HG03342 (cell line): ENCODE measurements at regions not wholly inside any gene's neighbourhood (a gene's known extent, or its start where the extent isn't known, plus 50 kb on each side); places are given as distances from the start of the nearest gene placed in this dataset.

Source experiments
- ATAC-seq: cut with Tn5 transposase; IDR thresholded peaks from one replicate; pipeline ENCODE4 v1.9.1; 2021; ENCODE audit warnings: mild to moderate bottlenecking, moderate library complexity; ENCODE audit not compliant: unreplicated experiment

DNA sequence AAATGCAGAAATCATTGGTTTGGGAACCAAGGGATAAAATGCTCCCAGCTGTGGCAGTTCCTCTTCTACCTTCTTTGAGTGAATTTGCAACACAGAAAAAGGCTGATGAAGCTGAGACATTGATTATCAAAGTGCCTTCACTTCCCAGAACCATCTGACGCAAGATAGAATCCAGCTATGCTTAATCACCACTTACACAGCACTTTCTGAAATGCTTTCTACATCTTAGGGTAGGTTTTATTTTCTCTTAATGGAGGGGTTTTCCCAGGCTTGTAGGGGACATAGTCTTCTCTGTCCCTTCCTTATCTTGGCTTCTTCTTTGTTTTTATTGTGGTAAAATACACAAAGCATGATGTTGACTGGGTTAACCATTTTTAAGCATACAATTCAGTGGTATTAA is 332.6 kb upstream of the ZNF32 start:
- ATAC-seq: no peak

DNA sequence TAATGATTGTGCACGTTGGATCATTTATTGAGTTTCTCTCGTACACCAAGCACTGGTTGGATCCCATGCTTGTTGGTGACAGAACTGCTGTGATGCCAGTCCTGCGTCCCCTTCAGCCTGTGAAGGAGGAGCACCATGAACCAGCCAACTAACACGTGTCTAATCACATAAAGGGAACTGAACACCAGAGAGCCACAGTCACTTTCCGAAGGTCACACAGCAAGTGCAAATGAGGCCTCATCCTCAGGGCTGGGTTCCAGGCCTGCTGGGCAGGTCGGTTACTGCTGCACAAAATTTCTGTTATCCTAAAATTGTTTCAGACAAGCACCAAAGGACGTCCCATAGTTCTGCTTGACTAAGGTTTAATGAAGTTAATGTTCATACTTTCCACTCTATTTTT is 332.0 kb upstream of the ZNF32 start:
- no peak for ATAC-seq

DNA sequence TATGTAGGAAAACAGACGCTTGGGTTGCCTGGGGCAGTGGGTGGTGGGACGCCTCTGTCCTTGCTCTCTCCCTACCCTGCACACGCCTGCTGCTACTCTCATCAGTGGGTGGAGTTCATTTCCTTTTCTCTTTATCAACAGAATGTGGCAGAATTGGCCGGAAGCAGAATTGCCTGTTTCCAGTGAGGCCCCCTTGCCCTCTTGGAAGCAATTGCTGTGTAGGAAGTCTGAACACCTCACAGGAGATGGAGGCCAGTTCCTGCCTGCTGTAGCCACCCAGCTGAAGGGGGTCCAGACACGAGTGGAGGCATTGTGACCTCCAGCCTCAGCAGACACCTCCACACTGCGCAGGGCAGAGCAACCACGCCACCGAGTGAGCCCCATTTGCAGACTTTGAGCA is 331.6 kb upstream of the ZNF32 start:
- no peak for ATAC-seq

DNA sequence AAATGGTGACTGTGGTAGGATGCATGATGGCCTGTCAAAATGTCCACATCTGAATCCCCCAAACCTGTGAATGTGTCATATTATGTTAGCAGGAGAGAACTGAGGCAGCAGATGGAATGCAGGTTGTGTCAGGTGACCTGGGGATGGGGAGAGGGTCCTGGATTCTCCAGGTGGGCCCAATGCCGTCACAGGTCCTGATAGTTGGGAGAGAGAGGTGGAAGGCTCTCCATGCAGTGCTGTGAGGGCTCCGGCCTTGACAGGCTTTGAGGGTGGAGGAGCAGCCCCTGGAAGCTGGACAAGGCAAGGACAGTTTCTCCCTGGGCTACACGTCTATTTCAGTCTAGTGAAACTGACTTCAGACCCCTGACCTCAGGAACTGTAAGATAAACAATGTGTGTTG is 330.9 kb upstream of the ZNF32 start:
- no peak for ATAC-seq

DNA sequence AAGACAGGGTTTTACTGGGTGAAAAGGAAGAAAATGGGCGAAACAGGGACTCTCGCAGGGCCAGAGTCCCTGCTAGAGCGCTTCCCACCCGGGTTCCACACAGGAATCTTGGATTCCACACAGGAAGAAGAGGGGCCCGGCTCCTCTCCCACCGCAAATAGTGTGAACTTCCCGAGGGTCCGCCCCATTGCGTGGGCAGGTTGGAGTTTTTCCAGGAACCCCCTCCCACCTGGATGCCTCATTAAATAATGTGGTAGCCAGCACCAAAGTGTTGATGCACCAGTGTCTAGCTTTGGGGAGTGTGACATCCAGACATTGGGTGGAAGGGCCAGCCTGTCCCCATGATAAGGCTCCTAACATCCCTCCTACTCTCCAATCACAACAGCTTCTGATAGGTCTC is 330.3 kb upstream of the ZNF32 start:
- ATAC-seq: no peak

DNA sequence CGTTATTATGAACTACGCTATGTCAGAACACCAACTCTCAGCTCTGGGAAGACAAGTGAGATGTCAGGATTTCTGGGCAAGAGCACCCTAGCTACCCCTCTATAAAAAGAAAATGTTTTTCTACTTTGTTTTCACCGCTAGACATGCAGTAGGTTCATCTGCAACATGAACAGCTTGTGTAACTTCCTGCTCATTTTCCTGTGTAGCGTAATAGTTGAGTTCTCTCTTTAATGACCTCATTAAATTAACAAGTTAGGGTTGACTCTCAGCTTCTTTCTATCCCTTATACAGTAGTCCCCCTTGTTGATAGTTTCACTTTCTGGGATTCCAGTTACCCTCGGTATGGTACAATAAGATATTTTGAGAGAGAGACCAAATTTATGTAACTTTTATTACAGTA is 329.4 kb upstream of the ZNF32 start:
- ATAC-seq: no peak

DNA sequence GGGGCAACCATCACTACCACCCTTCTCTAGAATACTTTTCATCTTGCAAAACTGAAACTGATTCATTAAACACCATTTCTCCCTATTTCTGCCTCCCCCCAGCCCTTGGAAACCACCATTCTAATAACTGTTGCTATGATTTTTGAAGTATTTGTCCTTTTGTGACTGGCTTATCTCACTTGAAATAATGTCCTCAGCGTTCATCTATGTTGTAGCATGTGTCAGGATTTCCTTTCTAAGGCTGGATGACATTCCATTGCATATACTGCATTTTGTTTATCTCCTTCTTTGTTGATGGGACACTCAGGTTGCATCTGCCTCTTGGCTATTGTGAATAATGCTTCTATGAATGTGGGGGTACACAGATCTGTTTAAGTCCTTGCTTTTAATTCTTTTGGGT is 327.6 kb upstream of the ZNF32 start:
- no peak for ATAC-seq

DNA sequence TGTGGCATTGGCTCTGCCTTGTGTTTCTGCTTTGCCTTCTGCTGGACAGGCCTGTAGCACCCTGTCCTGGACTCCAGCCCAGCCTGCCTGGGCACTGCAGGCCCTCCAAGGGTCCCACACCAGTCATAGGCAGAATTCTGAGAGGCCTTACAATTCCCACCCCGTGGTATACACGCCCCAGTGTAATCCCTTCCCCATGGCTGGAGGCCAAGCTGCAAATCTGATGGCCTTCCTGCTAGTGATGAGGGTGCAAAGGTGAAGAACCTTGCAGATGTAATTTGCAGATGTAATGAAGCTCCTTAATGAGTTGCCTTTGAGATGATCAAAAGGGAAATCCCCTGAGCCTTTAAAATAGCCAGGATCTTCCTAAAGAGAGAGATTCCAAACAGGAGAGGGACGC is 325.1 kb upstream of the ZNF32 start:
- no peak for ATAC-seq

DNA sequence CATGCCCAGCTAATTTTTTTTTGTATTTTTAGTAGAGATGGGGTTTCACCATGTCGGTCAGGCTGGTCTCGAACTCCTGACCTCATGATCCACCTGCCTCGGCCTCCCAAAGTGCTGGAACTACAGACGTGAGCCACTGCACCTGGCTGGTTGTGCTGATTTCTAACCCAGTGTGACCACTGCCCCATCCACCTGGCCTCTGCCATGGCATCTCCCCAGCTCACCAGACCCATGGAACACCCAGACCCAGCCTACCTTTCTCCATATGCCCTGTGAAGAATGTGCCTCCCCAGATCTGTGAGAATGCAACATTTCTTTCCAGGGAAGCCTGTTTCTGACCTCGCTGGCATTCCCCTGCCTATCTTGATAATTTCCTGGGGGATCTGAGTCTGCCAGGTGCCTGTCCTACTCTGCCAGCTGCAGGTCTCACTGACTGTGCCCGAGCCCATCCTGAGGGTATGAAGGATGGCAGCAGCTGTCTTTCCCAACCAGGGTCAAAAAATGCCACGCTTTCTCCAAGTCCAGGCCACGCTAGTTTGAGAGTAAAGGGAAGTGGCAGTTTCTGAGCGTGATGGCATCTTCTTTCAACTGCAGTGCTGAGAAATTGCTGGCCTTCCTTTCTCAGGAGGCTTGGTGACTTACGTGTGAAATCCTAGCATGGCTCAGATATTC is 324.4 kb upstream of the ZNF32 start:
- no peak for ATAC-seq

DNA sequence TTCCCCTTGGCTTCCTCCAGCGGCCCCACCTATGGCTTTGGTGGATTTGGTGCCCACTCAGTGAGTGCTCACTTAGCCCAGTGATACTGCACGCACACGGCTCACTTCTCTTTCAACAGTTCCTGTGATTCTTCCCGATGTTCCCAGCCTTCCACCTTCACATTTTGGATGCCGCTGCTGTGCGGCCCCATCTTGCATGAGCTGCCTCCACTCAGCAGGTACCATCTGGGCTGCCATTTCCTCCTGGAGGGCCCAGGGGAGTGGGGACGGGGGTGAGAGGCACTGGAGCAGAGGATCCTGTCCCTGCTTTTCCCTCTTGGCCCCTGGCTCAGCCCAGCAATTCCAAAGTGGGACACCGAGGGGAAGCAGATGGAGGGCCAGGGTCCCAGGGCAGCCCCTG is 323.3 kb upstream of the ZNF32 start:
- ATAC-seq: no peak

DNA sequence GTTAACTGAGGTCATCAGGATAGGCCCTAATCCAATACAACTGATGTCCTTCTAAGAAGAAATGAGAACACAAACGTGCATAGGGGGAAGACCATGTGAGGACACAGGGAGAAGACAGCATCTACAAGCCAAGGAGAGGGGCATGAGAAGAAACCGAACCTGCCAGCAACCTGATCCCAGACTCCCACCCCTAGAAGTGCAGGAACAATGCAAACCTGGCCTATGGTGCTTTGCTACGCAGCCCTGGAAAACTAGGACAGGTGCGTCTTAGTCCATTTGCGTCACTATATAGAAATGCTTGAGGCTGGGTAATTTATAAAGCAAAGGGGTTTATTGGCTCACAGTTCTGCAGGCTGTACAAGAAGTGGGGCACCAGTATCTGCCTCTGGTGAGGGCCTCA is 322.6 kb upstream of the ZNF32 start:
- ATAC-seq: no peak

DNA sequence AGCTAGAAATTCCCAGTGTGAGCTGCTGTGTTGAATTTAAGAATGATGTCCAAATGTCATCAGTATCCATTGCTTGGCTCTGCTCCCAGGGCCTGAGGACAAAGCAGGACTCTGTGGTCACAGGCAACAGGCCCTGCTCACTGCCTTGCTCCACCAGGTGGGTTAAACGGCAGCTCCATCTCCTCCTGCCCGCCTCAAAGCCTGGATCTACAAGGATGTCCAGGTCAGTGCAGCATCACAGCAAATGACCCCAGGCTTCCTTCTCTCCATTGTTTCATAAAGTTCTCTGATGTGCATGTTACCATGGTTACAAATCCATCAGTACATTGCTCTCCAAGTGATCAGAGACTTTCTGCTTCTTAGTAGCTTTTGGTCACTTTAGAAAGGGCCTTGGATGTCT is 322.0 kb upstream of the ZNF32 start:
- ATAC-seq: no peak

DNA sequence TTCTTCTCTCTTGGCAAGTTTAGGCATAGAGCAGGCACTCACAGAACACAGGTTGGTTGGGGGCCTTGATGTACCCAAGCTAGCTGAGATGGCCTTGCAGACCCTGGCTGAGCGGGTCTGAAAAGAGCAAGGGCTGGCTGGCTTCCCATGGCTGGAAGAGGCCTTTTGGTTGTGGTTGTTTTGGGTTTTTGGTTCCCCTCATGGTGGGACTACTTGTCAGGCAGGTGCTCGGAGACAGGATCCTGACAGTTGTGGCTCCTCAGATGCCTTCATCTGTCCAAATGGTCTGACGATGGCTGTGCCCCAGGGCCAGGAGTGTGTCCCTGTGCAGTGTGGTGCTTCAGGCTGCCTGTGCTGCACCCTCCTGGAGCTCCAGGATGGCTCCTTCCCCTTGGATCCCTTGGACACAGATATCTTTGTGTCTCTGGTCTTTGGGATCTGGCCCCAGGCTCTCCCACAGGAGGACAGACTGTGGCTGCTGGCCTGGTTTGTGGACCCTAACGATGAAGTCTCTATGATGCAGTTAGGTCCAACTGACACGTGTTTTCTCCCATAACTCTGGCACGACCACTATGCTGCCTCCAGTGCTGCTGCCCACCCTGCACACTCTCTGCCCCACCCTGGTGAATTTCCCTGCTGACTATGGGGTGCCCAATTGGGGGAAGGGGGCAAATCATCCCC is 321.5 kb upstream of the ZNF32 start:
- no peak for ATAC-seq

DNA sequence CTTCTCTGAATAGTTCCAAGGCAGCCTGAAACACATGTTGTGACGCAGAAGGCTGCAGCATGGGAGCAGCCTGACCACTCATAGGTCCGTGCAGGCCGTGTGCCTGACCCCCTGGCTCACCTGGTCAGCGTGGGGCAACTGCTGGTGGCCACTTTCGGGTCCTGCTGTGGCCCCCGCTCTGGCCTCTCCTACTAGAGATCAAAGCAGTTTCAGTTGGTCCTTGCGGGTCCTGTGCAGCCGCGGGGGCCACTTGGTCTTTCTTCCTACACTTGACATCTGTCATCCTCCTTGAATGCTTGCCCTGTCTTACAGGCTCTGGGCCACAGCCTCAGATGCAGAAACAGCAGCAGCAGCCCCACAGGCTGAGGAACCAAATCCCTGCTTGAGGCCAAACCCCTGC is 320.8 kb upstream of the ZNF32 start:
- ATAC-seq: no peak

DNA sequence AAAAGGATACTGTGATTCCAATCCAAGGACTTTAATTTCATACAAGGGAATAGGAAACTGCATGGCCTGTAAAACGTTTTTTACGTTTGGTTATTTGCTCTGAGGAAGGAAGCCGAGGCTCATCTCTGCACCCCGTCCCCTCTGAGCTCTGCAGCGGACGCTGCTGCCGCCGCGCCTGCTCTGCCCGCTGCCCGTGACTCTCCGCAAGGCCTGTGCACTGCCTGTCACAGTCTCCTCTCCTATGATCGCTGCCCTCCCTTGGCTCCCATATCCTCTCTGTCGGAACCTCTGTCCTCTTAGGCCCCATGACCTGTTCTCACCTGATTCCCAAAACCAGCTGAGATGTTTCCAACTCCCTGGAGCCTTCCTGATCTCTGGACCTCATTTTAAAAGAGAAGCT is 320.3 kb upstream of the ZNF32 start:
- ATAC-seq: no peak

DNA sequence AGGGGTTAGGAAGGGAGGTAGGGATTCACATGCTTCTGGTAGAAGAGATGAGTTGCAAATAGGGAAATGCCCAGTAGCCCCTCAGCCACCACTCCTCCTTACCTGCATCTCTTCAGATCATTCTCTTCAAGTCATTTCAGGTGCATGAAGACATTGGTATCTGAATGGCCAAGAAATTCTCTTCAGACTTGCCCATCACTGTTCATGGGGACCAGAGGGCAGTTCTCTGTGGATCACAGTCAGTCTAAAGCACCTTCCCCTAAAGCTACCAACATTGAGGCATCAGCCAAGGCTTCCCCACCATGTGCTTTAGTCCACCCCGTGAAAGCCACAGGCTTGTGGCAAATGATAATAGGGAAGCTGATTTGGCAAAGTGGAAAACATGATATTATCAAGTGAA is 319.4 kb upstream of the ZNF32 start:
- no peak for ATAC-seq

DNA sequence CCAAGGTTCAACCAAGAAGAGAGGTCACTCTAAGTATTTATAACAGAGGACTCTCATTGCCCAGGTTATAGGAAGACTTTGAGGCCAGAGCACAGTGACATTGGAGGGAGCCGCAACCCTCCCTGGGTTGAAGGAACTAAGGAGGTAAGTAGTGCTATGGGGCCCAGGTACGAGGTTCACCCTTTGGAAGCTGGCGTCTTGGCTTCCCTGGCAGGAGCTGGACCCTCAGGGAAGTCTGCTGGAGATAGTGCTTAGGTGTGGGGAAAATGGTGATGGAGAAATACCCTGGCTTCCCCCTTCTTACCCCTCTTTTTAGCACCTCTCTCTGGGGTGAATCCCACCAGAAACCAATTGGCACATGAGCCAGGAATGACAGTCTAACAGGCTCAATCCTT is 317.9 kb upstream of the ZNF32 start:
- no peak for ATAC-seq

DNA sequence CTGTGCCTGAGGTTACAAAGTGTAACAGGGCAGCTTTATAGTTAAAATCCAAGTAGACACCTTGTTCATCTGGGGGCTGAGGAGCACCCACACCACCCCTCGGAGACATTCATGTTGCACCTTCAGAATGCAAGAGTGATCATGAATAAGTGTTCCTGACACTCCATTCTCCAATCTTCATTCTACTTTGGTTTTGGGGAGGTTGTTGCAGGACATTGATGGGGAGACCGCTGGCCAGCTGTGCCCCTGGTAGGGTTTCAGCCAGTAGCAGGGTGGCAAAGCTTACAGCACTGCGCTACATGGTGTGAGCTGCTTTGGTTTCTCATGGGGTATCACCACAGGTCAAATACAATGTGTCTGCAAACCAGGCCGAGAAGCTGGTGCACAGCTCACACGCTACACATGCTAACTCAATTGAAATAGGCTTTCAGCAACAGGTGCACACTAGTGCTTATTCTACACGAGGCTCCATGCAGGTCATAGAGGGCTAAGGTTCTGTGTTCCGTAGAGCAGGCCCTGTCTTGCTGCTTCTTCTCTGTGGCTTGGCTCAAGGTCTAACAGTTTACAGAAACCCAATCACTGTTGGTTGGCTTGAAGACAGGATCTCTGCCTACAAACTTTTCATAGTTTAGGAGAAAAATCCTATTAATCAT is 317.4 kb upstream of the ZNF32 start:
- ATAC-seq: no peak

DNA sequence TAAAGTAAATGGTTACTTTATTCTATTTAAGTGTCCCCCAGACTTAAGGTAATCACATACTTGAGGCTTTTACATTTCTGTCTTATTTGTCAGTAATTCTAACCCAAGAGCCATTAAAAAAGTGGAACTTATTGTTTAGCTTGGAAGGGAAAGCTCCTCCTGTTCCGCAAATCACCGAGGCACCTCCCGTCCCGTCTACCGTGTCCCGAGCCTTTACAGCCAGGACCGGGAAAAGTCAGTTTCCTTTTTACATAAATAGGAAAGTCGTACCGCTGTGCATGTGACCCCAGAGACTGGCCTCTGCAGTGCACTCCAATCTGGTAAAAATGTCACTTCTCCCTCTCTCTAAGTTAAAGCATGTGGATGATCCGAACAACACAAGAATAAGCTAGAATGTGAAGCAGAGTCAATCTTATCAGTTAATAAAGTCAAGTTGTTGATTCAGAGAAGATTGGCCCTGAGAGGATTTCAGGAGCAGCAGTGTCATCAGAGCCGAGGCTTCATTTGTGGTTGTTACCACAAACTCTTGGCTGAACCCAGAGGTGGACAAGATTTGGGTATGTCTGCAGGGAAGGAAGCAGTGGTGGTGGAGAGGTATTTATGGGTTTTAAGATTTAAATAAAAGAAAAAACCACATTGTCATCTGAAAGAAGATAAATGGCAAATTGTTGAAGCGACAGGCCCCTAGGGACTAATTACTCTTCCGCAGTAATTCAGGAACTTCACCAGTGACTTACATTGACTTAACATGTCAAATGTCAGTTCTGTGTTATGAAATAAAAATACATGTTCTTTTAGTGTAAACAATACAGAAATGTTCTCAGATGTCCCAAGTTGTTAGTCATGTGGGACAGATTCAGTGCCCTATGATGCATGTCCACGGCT is 316.6 kb upstream of the ZNF32 start:
- ATAC-seq: no peak

DNA sequence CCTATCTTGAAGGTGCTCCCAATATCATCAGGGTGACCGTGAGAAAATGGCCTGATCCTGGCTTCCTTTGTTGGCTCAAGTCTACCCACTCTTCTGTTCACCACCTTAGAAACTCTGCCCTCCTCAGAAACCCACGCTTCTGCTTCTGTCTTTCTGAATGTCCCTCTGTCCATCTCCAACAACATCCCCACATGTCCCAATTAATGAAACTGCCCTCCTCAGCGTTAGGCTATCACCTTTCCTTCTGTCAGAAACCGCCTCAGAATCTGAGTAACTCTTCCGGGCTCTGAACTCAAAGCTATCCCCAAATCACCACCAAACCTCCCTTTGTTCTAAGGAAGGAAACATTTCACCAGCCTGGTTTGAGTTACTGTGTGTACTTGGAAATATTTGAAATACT is 315.8 kb upstream of the ZNF32 start:
- ATAC-seq: no peak

DNA sequence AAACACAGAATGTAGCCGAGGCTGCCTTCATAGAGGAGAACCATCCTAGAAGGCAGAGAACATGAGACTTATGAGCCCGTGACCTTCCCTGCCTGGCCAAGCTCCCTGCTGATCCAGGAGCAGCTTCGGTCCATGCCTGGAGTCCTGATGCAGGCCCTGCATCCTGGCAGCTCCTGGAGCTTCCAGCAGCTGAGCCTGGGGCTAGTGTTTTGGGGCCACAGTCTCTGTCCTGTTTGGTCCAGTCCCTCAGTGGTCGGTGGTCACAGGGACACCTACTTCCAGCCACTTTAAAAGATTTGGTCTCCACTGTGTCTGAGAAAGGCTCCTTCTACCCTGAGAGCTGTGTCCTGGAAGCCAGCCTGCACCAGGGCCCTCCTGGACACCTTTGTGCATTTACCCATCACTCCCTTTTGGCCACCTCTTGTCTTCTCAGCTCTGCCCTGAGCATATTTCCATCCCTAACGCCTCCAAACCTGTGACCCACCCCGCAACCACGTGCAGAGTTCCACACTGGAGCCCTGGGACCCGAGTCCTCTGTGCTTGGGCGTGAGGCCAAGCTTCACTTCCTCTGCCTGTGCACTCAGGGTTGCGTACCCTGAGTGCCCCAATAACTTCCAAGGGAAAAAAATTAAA is 315.2 kb upstream of the ZNF32 start:
- ATAC-seq: no peak
